ENCODE measurements at regions not wholly inside any gene's neighbourhood (a gene's known extent, or its start where the extent isn't known, plus 50 kb on each side); places are given as distances from the start of the nearest gene placed in this dataset.

DNA sequence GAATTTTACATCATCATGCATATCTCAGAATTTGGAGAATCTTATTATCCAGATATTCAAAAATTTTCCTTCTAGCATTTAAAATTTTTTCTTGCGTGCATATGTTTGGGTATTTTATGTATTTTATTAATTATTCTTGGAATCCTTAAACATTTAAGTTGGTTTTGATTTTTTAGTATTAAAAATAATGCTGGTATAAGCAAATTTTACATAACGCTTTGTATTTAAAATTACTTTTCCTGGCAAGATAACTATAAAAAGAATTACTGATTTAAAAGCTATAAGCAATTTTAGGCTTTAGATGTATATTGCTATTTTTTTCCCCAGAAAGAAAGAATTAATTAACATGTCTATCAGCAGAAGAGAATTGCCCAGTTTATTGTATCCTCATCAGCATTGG lies 224.6 kb upstream of the STXBP6 start:
- H3K9me3 ChIP-seq (ENCODE audit: control insufficient read depth, low read depth, low read length), result no peaks in the 10 kb centered on the region
- no peak overlapping the region for H3T11ph ChIP-seq (ENCODE audit: low read length)
- no peak overlapping the region for H2AFZ ChIP-seq (ENCODE audit: low read length)
- no peaks in the 10 kb centered on the region for H4K20me1 ChIP-seq (ENCODE audit: control insufficient read depth, insufficient read depth, insufficient read length)
- DNase-seq, result no peak
- no peak overlapping the region for H3K9ac ChIP-seq (ENCODE audit: extremely low read depth, insufficient read length, low read length)
- TF ChIP-seq CTCF (conservative IDR thresholded peaks at IDR 0.05), result no peak
- H3K18ac ChIP-seq (ENCODE audit: insufficient read length, low read depth, low read length), result no peak overlapping the region
- no peaks in the 10 kb centered on the region for H3K27me3 ChIP-seq (ENCODE audit: insufficient read depth, low read length)
- Mint-ChIP-seq H3K9me3 (peaks cover 0 to 21% of the 10 kb centered on the region in 2 experiments; a peak in 2 of 5 replicates), H3K36me3 (ENCODE audit: insufficient read depth in 1 of 3, low read depth in 3 of 3) (peaks cover 0 to 3% (median 0%) of the 10 kb centered on the region in 3 experiments; a peak in 2 of 7 replicates), H3K4me3 (no peak overlapping the region), H3K27ac (no peak overlapping the region), H3K27me3 (ENCODE audit: low read depth) (peaks cover 3% of the 10 kb centered on the region; the same call in 1 of the 2 replicates), H3K4me1 (0 out of 4 replicates have a peak, but pooled peaks cover 0 to 2% of the 10 kb centered on the region in 2 experiments)
- no peak overlapping the region for H2BK15ac ChIP-seq (ENCODE audit: low read depth, low read length)
- H3K79me1 ChIP-seq (ENCODE audit: insufficient read depth, low read depth, low read length, poor library complexity, severe bottlenecking), result no peaks in the 10 kb centered on the region
- no peak overlapping the region for H2AK5ac ChIP-seq (ENCODE audit: insufficient read length, low read length)
- H2BK20ac ChIP-seq (ENCODE audit: low read depth, low read length, poor library complexity, severe bottlenecking), result no peak overlapping the region
- H3K79me2 ChIP-seq (ENCODE audit: insufficient read depth, low read length), result no peaks in the 10 kb centered on the region
- H2BK12ac ChIP-seq (ENCODE audit: insufficient read length, low read depth, low read length), result no peak overlapping the region
- no peak overlapping the region for H3K4ac ChIP-seq (ENCODE audit: low read depth, low read length)
- H3K23ac ChIP-seq (ENCODE audit: insufficient read length, low read depth, low read length), result no peak overlapping the region
- H3K23me2 ChIP-seq (ENCODE audit: insufficient read length, low read depth, low read length, poor library complexity, severe bottlenecking), result no peaks in the 10 kb centered on the region
- no peak overlapping the region for H2BK5ac ChIP-seq (ENCODE audit: insufficient read length, low read length)
- no peak overlapping the region for H4K91ac ChIP-seq (ENCODE audit: insufficient read length, low read depth, low read length)
- H3K56ac ChIP-seq (ENCODE audit: insufficient read length, low read depth, low read length), result no peak overlapping the region
- no peaks in the 10 kb centered on the region for H3K4me1 ChIP-seq (ENCODE audit: insufficient read depth, low read length)
- H4K8ac ChIP-seq (replicated peaks; ENCODE audit: insufficient read length, low read depth, low read length), result no peak overlapping the region
- no peak overlapping the region for H3K14ac ChIP-seq (ENCODE audit: insufficient read depth, low read length)
- H4K5ac ChIP-seq (ENCODE audit: insufficient read length, low read depth, low read length), result no peak overlapping the region
- no peak overlapping the region for H3K27ac ChIP-seq (ENCODE audit: insufficient read length, low read depth, low read length)
- H2BK120ac ChIP-seq (ENCODE audit: low read depth, low read length, poor library complexity, severe bottlenecking), result no peak overlapping the region
- H3K4me2 ChIP-seq (ENCODE audit: insufficient read depth, insufficient read length, low read length), result no peak overlapping the region
- WGBS (ENCODE audit: extremely low coverage, insufficient read length, low lambda C conversion rate), result no CpG with 5 or more reads among the region's 2 CpGs
